Sigmoid colon (tissue), 6 donors: ENCODE measurements at regions not wholly inside any gene's neighbourhood (a gene's known extent, or its start where the extent isn't known, plus 50 kb on each side); places are given as distances from the start of the nearest gene placed in this dataset.

Experiments
- DNase-seq: peaks from one replicate; pipeline ENCODE4 v3.0.0-alpha.2; 2019
- H3K27ac ChIP-seq, 4 donors: fragments of 200-600 bp; sonication (generic); one replicate each; pipeline ENCODE4 v1.5.1; 2016 to 2019; ENCODE audit warnings: mild to moderate bottlenecking in 1 of 4
- H3K27me3 ChIP-seq, 3 donors: fragments of 200-600 bp; sonication (generic); one replicate each; pipeline ENCODE4 v1.5.1; 2019; ENCODE audit warnings: mild to moderate bottlenecking in 1 of 3
- H3K36me3 ChIP-seq, 4 donors: fragments of 200-600 bp; sonication (generic); one replicate each; pipeline ENCODE4 v1.5.1; 2016 to 2019
- H3K4me1 ChIP-seq, 4 donors: fragments of 200-600 bp; sonication (generic); one replicate each; pipeline ENCODE4 v1.5.1; 2017 to 2019
- H3K4me3 ChIP-seq, 4 donors: fragments of 200-600 bp; sonication (generic); one replicate each; pipeline ENCODE4 v1.5.1; 2017 to 2019; ENCODE audit warnings: mild to moderate bottlenecking in 2 of 4, moderate library complexity in 1 of 4
- H3K9me3 ChIP-seq, 4 donors: fragments of 200-600 bp in 3 of 4; sonication (generic) in 3 of 4; one replicate each; pipeline versions ENCODE4 v1.5.1 to v1.6.1; 2013 to 2019
- EP300 ChIP-seq, 4 donors: sonication (generic); formaldehyde crosslinking; IDR thresholded peaks; one replicate each; pipeline ENCODE4 v1.6.1; 2017; ENCODE audit warnings: antibody characterized with exemption in 4 of 4
- POLR2A ChIP-seq, 2 donors: fragments of 450-650 bp; IDR thresholded peaks; one replicate each; pipeline ENCODE4 v1.6.1; 2016; ENCODE audit warnings: antibody characterized with exemption in 2 of 2, mild to moderate bottlenecking in 2 of 2, moderate library complexity in 2 of 2
- POLR2AphosphoS5 ChIP-seq, 4 donors: sonication (generic); formaldehyde crosslinking; IDR thresholded peaks; one replicate each; pipeline ENCODE4 v1.6.1; 2017; ENCODE audit warnings: antibody characterized with exemption in 4 of 4
- WGBS, 2 donors: extraction: QIAGEN DNeasy Blood & Tissue Kit; methylation state at CpG; one replicate each; pipeline ENCODE4 v1.1.7; 2013; 5-methylcytosine and 5-hydroxymethylcytosine counted together
- intact Hi-C: fragments of 100-400 bp; cut with DNase I; formaldehyde crosslinking; loops from one replicate; pipeline ENCODE4 v1.15.1; 2023
- TF ChIP-seq, protein P1 (sequence below), 4 experiments: fragments of 450-650 bp in 3 of 4; fragments of 200-600 bp in 1 of 4; IDR thresholded peaks; one replicate each; pipeline ENCODE4 v1.5.1; 2016 to 2019; ENCODE audit warnings: antibody characterized with exemption in 4 of 4, mild to moderate bottlenecking in 3 of 4, moderate library complexity in 2 of 4
- donor health status: healthy with polysubstance abuse.
- donor health status: healthy.

- DNase-seq: no peak
- no peak overlapping the region for H3K4me3 ChIP-seq
- H3K36me3 ChIP-seq: no peaks in the 10 kb centered on the region
- WGBS, 2 donors: 22 to 71% methylated on average over 7 of the region's 7 CpGs
- no peaks in the 10 kb centered on the region for H3K9me3 ChIP-seq
- H3K27ac ChIP-seq: no peak overlapping the region
- TF ChIP-seq POLR2AphosphoS5 (IDR thresholded peaks at IDR 0.05) (no peak), POLR2A (IDR thresholded peaks at IDR 0.05) (no peak), EP300 (IDR thresholded peaks at IDR 0.05) (no peak)
- TF ChIP-seq, protein P1, sequence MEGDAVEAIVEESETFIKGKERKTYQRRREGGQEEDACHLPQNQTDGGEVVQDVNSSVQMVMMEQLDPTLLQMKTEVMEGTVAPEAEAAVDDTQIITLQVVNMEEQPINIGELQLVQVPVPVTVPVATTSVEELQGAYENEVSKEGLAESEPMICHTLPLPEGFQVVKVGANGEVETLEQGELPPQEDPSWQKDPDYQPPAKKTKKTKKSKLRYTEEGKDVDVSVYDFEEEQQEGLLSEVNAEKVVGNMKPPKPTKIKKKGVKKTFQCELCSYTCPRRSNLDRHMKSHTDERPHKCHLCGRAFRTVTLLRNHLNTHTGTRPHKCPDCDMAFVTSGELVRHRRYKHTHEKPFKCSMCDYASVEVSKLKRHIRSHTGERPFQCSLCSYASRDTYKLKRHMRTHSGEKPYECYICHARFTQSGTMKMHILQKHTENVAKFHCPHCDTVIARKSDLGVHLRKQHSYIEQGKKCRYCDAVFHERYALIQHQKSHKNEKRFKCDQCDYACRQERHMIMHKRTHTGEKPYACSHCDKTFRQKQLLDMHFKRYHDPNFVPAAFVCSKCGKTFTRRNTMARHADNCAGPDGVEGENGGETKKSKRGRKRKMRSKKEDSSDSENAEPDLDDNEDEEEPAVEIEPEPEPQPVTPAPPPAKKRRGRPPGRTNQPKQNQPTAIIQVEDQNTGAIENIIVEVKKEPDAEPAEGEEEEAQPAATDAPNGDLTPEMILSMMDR (IDR thresholded peaks at IDR 0.05): no peak
- H3K4me1 ChIP-seq: peaks cover 0 to 26% (median 8%) of the 10 kb centered on the region in 4 donors
- H3K27me3 ChIP-seq: no peaks in the 10 kb centered on the region
- intact Hi-C loops: no loop called here
These were observed 270.8 kb downstream of the PTTG2 start for GRCh38 chr4:38230821-38231563.

- no peak for TF ChIP-seq EP300 (IDR thresholded peaks at IDR 0.05)
- TF ChIP-seq POLR2A (IDR thresholded peaks at IDR 0.05): no peak
- TF ChIP-seq, protein P1 (IDR thresholded peaks at IDR 0.05): peak in 1 of 4 experiments; percentile 27
- H3K4me1 ChIP-seq: peaks cover 0 to 32% (median 11%) of the 10 kb centered on the region in 4 donors
- no peak overlapping the region for H3K4me3 ChIP-seq
- intact Hi-C loops: no loop called here
- H3K36me3 ChIP-seq: no peaks in the 10 kb centered on the region
- DNase-seq: no peak
- no peaks in the 10 kb centered on the region for H3K27me3 ChIP-seq
- 17 to 69% methylated on average over 4 of the region's 4 CpGs for WGBS, 2 donors
- H3K9me3 ChIP-seq: no peaks in the 10 kb centered on the region
- no peak overlapping the region for H3K27ac ChIP-seq
These were observed 271.4 kb downstream of the PTTG2 start for GRCh38 chr4:38231626-38232025.

- Histone ChIP-seq H3K27me3 (no peaks in the 10 kb centered on the region), H3K36me3 (no peaks in the 10 kb centered on the region), H3K4me3 (no peak overlapping the region), H3K4me1 (peaks cover 0 to 41% (median 12%) of the 10 kb centered on the region in 4 donors), H3K9me3 (no peaks in the 10 kb centered on the region), H3K27ac (no peak overlapping the region)
- intact Hi-C loops: no loop called here
- DNase-seq: no peak
- TF ChIP-seq POLR2A (IDR thresholded peaks at IDR 0.05): no peak
- TF ChIP-seq EP300 (IDR thresholded peaks at IDR 0.05): no peak
- TF ChIP-seq, protein P1 (IDR thresholded peaks at IDR 0.05): no peak
- no peak for TF ChIP-seq POLR2AphosphoS5 (IDR thresholded peaks at IDR 0.05)
These were observed 272.5 kb downstream of the PTTG2 start for GRCh38 chr4:38232741-38233140.

DNA sequence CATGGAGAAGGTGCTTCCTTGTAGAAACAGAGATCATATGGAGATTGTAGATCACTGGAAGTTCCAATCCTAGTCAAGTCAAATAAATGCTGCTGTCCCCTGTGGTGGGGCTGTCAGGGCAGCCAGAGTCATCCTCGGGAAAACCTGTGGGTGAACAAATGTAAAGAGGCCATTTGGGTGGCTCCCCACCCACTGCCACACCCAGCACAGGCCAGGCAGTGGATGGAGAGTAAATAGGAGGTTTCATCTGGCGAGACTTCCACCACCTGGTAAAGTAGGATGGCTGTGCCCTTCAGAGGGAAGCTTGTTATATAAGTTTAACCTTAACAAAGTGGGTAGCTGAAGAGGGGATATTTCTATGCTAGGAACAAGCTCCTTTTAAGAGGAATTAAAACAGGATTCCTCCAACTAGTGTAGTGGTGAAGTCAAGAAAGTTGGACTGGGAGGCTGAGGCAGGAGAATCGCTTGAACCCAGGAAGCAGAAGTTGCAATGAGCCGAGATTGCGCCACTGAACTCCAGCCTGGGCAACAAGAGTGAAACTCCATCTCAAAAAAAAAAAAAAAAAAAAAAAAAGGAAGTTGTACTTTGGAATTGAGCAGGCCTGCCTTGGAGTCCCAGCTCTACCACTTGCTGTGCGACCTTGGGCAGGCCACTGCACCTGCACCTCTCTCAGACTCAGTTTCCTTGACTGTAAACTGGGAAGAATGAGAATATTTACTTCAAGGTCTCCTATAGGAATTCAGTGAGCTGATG, 273.7 kb downstream of the PTTG2 start:
- TF ChIP-seq, protein P1 (IDR thresholded peaks at IDR 0.05): no peak
- TF ChIP-seq EP300 (IDR thresholded peaks at IDR 0.05) (no peak), POLR2A (IDR thresholded peaks at IDR 0.05) (no peak), POLR2AphosphoS5 (IDR thresholded peaks at IDR 0.05) (no peak)
- no peak for DNase-seq
- H3K9me3 ChIP-seq: no peaks in the 10 kb centered on the region
- H3K4me3 ChIP-seq: no peak overlapping the region
- H3K27me3 ChIP-seq: no peaks in the 10 kb centered on the region
- peak overlapping the region in 1 of 4 donors; percentile 65 for H3K27ac ChIP-seq
- 58 to 71% methylated on average over 6 of the region's 6 CpGs for WGBS, 2 donors
- no peaks in the 10 kb centered on the region for H3K36me3 ChIP-seq
- intact Hi-C loops: no loop called here
- peaks cover 0 to 41% (median 12%) of the 10 kb centered on the region in 4 donors for H3K4me1 ChIP-seq
